ENCODE measurements at regions not wholly inside any gene's neighbourhood (a gene's known extent, or its start where the extent isn't known, plus 50 kb on each side); places are given as distances from the start of the nearest gene placed in this dataset.
"Not testable (repeated sequence)": the region's sequence is repeated elsewhere in the genome, so short reads cannot be mapped to it uniquely, and the experiment has no call there.

- H3K27ac Mint-ChIP-seq: no peak overlapping the region
Measured at GRCh38 chrX:75873993-75874392, 88.9 kb upstream of the MAGEE2 start.

GRCh38 chrX:75883446-75883845 lies 98.4 kb upstream of the MAGEE2 start:
- H3K36me3 Mint-ChIP-seq (ENCODE audit: low read depth): no peaks in the 10 kb centered on the region
- peaks cover 4% of the 10 kb centered on the region for H3K27me3 Mint-ChIP-seq (ENCODE audit: low read depth)
- H3K27ac Mint-ChIP-seq: no peak overlapping the region
- intact Hi-C loops (cut with micrococcal nuclease): no loop called here
- no peaks in the 10 kb centered on the region for H3K4me1 Mint-ChIP-seq (ENCODE audit: low read depth)
- no peak for DNase-seq
- no peak overlapping the region for H3K4me3 Mint-ChIP-seq
- CTCF ChIA-PET: no interaction called here
- no peaks in the 10 kb centered on the region for H3K9me3 Mint-ChIP-seq

More at GRCh38 chrX:75873993-75874392, 88.9 kb upstream of the MAGEE2 start:
- DNase-seq: no peak
- Mint-ChIP-seq H3K9me3 (peaks cover 2% of the 10 kb centered on the region), H3K36me3 (ENCODE audit: low read depth) (no peaks in the 10 kb centered on the region), H3K4me1 (ENCODE audit: low read depth) (no peaks in the 10 kb centered on the region), H3K27me3 (ENCODE audit: low read depth) (peaks cover 2% of the 10 kb centered on the region), H3K4me3 (no peak overlapping the region)
- intact Hi-C loops (cut with micrococcal nuclease): no loop called here
- CTCF ChIA-PET: no interaction called here

GRCh38 chrX:75887833-75888232 lies 102.8 kb upstream of the MAGEE2 start:
- Mint-ChIP-seq H3K27ac (no peak overlapping the region), H3K27me3 (ENCODE audit: low read depth) (peaks cover 7% of the 10 kb centered on the region), H3K4me1 (ENCODE audit: low read depth) (no peaks in the 10 kb centered on the region), H3K9me3 (no peaks in the 10 kb centered on the region), H3K4me3 (no peak overlapping the region), H3K36me3 (ENCODE audit: low read depth) (no peaks in the 10 kb centered on the region)
- DNase-seq: no peak
- intact Hi-C loops (cut with micrococcal nuclease): no loop called here
- CTCF ChIA-PET: no interaction called here

GRCh38 chrX:75892749-75893148 lies 107.7 kb upstream of the MAGEE2 start:
- CTCF ChIA-PET: no interaction called here
- no peak overlapping the region for H3K4me3 Mint-ChIP-seq
- no peaks in the 10 kb centered on the region for H3K4me1 Mint-ChIP-seq (ENCODE audit: low read depth)
- H3K27me3 Mint-ChIP-seq (ENCODE audit: low read depth): peaks cover 3% of the 10 kb centered on the region
- no peak for DNase-seq
- no peaks in the 10 kb centered on the region for H3K36me3 Mint-ChIP-seq (ENCODE audit: low read depth)
- intact Hi-C loops (cut with micrococcal nuclease): no loop called here
- no peak overlapping the region for H3K27ac Mint-ChIP-seq
- H3K9me3 Mint-ChIP-seq: no peaks in the 10 kb centered on the region

- no peak overlapping the region for H3K27ac Mint-ChIP-seq
- H3K4me3 Mint-ChIP-seq: no peak overlapping the region
- H3K9me3 Mint-ChIP-seq: no peaks in the 10 kb centered on the region
- CTCF ChIA-PET: no interaction called here
- H3K27me3 Mint-ChIP-seq (ENCODE audit: low read depth): peaks cover 3% of the 10 kb centered on the region
- no peak for DNase-seq
- no peaks in the 10 kb centered on the region for H3K36me3 Mint-ChIP-seq (ENCODE audit: low read depth)
- intact Hi-C loops (cut with micrococcal nuclease): no loop called here
- H3K4me1 Mint-ChIP-seq (ENCODE audit: low read depth): no peaks in the 10 kb centered on the region
Measured at GRCh38 chrX:75893281-75893680, 108.2 kb upstream of the MAGEE2 start.

GRCh38 chrX:75911716-75912115 lies 126.7 kb upstream of the MAGEE2 start:
- Mint-ChIP-seq H3K36me3 (ENCODE audit: low read depth) (no peaks in the 10 kb centered on the region), H3K27ac (no peak overlapping the region), H3K4me3 (no peak overlapping the region), H3K27me3 (ENCODE audit: low read depth) (no peaks in the 10 kb centered on the region), H3K9me3 (no peaks in the 10 kb centered on the region), H3K4me1 (ENCODE audit: low read depth) (no peaks in the 10 kb centered on the region)
- DNase-seq: no peak
- intact Hi-C loops (cut with micrococcal nuclease): no loop called here
- CTCF ChIA-PET: no interaction called here

GRCh38 chrX:75957107-75957610 lies 172.1 kb upstream of the MAGEE2 start:
- Mint-ChIP-seq H3K4me3 (no peak overlapping the region), H3K27me3 (ENCODE audit: low read depth) (peaks cover 10% of the 10 kb centered on the region), H3K4me1 (ENCODE audit: low read depth) (no peaks in the 10 kb centered on the region), H3K27ac (no peak overlapping the region), H3K9me3 (no peaks in the 10 kb centered on the region), H3K36me3 (ENCODE audit: low read depth) (no peaks in the 10 kb centered on the region)
- CTCF ChIA-PET: no interaction called here
- intact Hi-C loops (cut with micrococcal nuclease): no loop called here
- no peak for DNase-seq

- intact Hi-C loops (cut with micrococcal nuclease); H3K4me1 Mint-ChIP-seq (ENCODE audit: low read depth); H3K27ac Mint-ChIP-seq; DNase-seq; H3K36me3 Mint-ChIP-seq (ENCODE audit: low read depth); H3K27me3 Mint-ChIP-seq (ENCODE audit: low read depth); H3K9me3 Mint-ChIP-seq; CTCF ChIA-PET; H3K4me3 Mint-ChIP-seq: not testable (repeated sequence)
Measured at GRCh38 chrX:75961321-75961720, 176.3 kb upstream of the MAGEE2 start.

GRCh38 chrX:75963774-75964173 lies 178.7 kb upstream of the MAGEE2 start:
- intact Hi-C loops (cut with micrococcal nuclease): no loop called here
- Mint-ChIP-seq H3K4me3 (no peak overlapping the region), H3K27me3 (ENCODE audit: low read depth) (no peaks in the 10 kb centered on the region), H3K27ac (no peak overlapping the region), H3K4me1 (ENCODE audit: low read depth) (no peaks in the 10 kb centered on the region), H3K36me3 (ENCODE audit: low read depth) (no peaks in the 10 kb centered on the region), H3K9me3 (no peaks in the 10 kb centered on the region)
- DNase-seq: no peak
- CTCF ChIA-PET: no interaction called here

- Mint-ChIP-seq H3K36me3 (ENCODE audit: low read depth) (no peaks in the 10 kb centered on the region), H3K27ac (no peak overlapping the region), H3K9me3 (no peaks in the 10 kb centered on the region), H3K4me1 (ENCODE audit: low read depth) (no peaks in the 10 kb centered on the region), H3K4me3 (no peak overlapping the region), H3K27me3 (ENCODE audit: low read depth) (no peaks in the 10 kb centered on the region)
- CTCF ChIA-PET: no interaction called here
- peak; percentile 5 for DNase-seq
- intact Hi-C loops (cut with micrococcal nuclease): no loop called here
Measured at GRCh38 chrX:75968293-75968692, 183.2 kb upstream of the MAGEE2 start.

GRCh38 chrX:75986976-75987375 lies 185.9 kb upstream of the PBDC1 start:
- no peak overlapping the region for H3K27ac Mint-ChIP-seq
- CTCF ChIA-PET: no interaction called here
- intact Hi-C loops (cut with micrococcal nuclease): no loop called here
- H3K4me1 Mint-ChIP-seq (ENCODE audit: low read depth): no peaks in the 10 kb centered on the region
- no peak for DNase-seq
- no peaks in the 10 kb centered on the region for H3K9me3 Mint-ChIP-seq
- no peaks in the 10 kb centered on the region for H3K36me3 Mint-ChIP-seq (ENCODE audit: low read depth)
- H3K4me3 Mint-ChIP-seq: no peak overlapping the region
- H3K27me3 Mint-ChIP-seq (ENCODE audit: low read depth): peaks cover 3% of the 10 kb centered on the region

- Mint-ChIP-seq H3K27me3 (ENCODE audit: low read depth) (no peaks in the 10 kb centered on the region), H3K36me3 (ENCODE audit: low read depth) (no peaks in the 10 kb centered on the region), H3K4me1 (ENCODE audit: low read depth) (no peaks in the 10 kb centered on the region), H3K27ac (no peak overlapping the region), H3K4me3 (no peak overlapping the region), H3K9me3 (no peaks in the 10 kb centered on the region)
- CTCF ChIA-PET: interaction anchor here (0.5 kb wide), 1 partner anchor 38 kb away, joined by 4 read pairs; no protein-coding TSS in a partner anchor
- intact Hi-C loops (cut with micrococcal nuclease): no loop called here
- no peak for DNase-seq
Measured at GRCh38 chrX:75989806-75990590, 182.9 kb upstream of the PBDC1 start.

- intact Hi-C loops (cut with micrococcal nuclease): no loop called here
- no peak overlapping the region for H3K4me3 Mint-ChIP-seq
- H3K36me3 Mint-ChIP-seq (ENCODE audit: low read depth): no peaks in the 10 kb centered on the region
- no peak overlapping the region for H3K27ac Mint-ChIP-seq
- no peaks in the 10 kb centered on the region for H3K9me3 Mint-ChIP-seq
- no peaks in the 10 kb centered on the region for H3K27me3 Mint-ChIP-seq (ENCODE audit: low read depth)
- H3K4me1 Mint-ChIP-seq (ENCODE audit: low read depth): no peaks in the 10 kb centered on the region
- no peak for DNase-seq
- CTCF ChIA-PET: no interaction called here
Measured at GRCh38 chrX:75997692-75998091, 175.2 kb upstream of the PBDC1 start.
